HEK293 (cell line): ENCODE measurements at regions not wholly inside any gene's neighbourhood (a gene's known extent, or its start where the extent isn't known, plus 50 kb on each side); places are given as distances from the start of the nearest gene placed in this dataset.

Source experiments
- CTCF ChIA-PET: fragments of 350-600 bp; formaldehyde crosslinking; extraction: SDS; loops from one replicate; lab custom pipeline; 2021; ENCODE audit warnings: antibody characterized with exemption; lab: Yijun Ruan, JAX
- POLR2A ChIA-PET: fragments of 300-600 bp; formaldehyde crosslinking; extraction: SDS; loops from one replicate; lab custom pipeline; 2020; ENCODE audit warnings: antibody characterized with exemption, inconsistent platforms; lab: Yijun Ruan, JAX
- H3K27ac ChIP-seq: fragments of 200-500 bp; sonication (Bioruptor generic); 2 replicates; pipeline ENCODE4 v1.5.1; 2014; ENCODE audit warnings: low read depth, low read length, control low read depth, inconsistent platforms; ENCODE audit errors: extremely low read depth
- H3K36me3 ChIP-seq, 2 experiments: fragments of 200-500 bp in 1 of 2; sonication (Bioruptor generic) in 1 of 2; 1 replicate in 1 of 2; 2 replicates in 1 of 2; pipeline ENCODE4 v1.5.1; 2014 to 2017; ENCODE audit warnings: inconsistent platforms in 2 of 2, low read length in 2 of 2; ENCODE audit not compliant: control insufficient read depth in 2 of 2, insufficient read depth in 1 of 2
- H3K4me1 ChIP-seq: fragments of 200-500 bp; sonication (Bioruptor generic); 2 replicates; pipeline ENCODE4 v1.5.1; 2014; ENCODE audit warnings: mild to moderate bottlenecking, low read length, inconsistent platforms; ENCODE audit not compliant: control insufficient read depth, insufficient read depth
- H3K4me3 ChIP-seq: 2 replicates; pipeline ENCODE4 v1.5.1; 2011; ENCODE audit warnings: low read depth, mild to moderate bottlenecking, control low read depth, low read length, moderate library complexity
- H3K9me3 ChIP-seq: fragments of 200-500 bp; sonication (Bioruptor generic); 2 replicates; pipeline ENCODE4 v1.5.1; 2014; ENCODE audit warnings: low read depth, low read length, inconsistent platforms; ENCODE audit not compliant: control insufficient read depth, insufficient read depth
- GLI2 ChIP-seq: fragments of 450-650 bp; formaldehyde crosslinking; IDR thresholded peaks from 2 replicates; pipeline ENCODE4; 2017; ENCODE audit warnings: missing biosample characterization, missing genetic modification characterization, low read depth, borderline replicate concordance
- KLF16 ChIP-seq: fragments of 450-650 bp; formaldehyde crosslinking; IDR thresholded peaks from 2 replicates; pipeline ENCODE4 v1.5.1; 2017; ENCODE audit warnings: missing biosample characterization, missing genetic modification characterization
- SP3 ChIP-seq: fragments of 450-650 bp; formaldehyde crosslinking; IDR thresholded peaks from 2 replicates; pipeline ENCODE4 v1.5.1; 2016; ENCODE audit warnings: missing biosample characterization, missing genetic modification characterization
- TRIM28 ChIP-seq: IDR thresholded peaks from 2 replicates; pipeline ENCODE4 v1.6.1; 2011; ENCODE audit warnings: low read length, control low read depth, borderline replicate concordance
- ZBTB17 ChIP-seq: fragments of 450-650 bp; formaldehyde crosslinking; IDR thresholded peaks from 2 replicates; pipeline ENCODE4 v1.5.1; 2016; ENCODE audit warnings: missing biosample characterization, missing genetic modification characterization
- ZIC2 ChIP-seq: fragments of 450-650 bp; formaldehyde crosslinking; IDR thresholded peaks from 2 replicates; pipeline ENCODE4 v1.5.1; 2016; ENCODE audit warnings: missing biosample characterization, missing genetic modification characterization
- ZNF121 ChIP-seq: fragments of 450-650 bp; formaldehyde crosslinking; IDR thresholded peaks from 2 replicates; pipeline ENCODE4 v1.5.1; 2016; ENCODE audit warnings: missing biosample characterization, missing genetic modification characterization
- ZNF23 ChIP-seq: fragments of 450-650 bp; formaldehyde crosslinking; IDR thresholded peaks from 2 replicates; pipeline ENCODE4 v1.5.1; 2016; ENCODE audit warnings: missing biosample characterization, missing genetic modification characterization, borderline replicate concordance
- ZNF266 ChIP-seq: fragments of 450-650 bp; formaldehyde crosslinking; IDR thresholded peaks from 2 replicates; pipeline ENCODE4 v1.5.1; 2016; ENCODE audit warnings: missing biosample characterization, missing genetic modification characterization, low read depth
- ZNF335 ChIP-seq: fragments of 450-650 bp; formaldehyde crosslinking; conservative IDR thresholded peaks from 2 replicates; pipeline ENCODE4 v1.5.1; 2016; ENCODE audit warnings: missing biosample characterization, missing genetic modification characterization
- ZNF404 ChIP-seq: fragments of 450-650 bp; formaldehyde crosslinking; IDR thresholded peaks from 2 replicates; pipeline ENCODE4 v1.5.1; 2017; ENCODE audit warnings: missing biosample characterization, missing genetic modification characterization
- ZNF510 ChIP-seq: fragments of 450-650 bp; formaldehyde crosslinking; IDR thresholded peaks from 2 replicates; pipeline ENCODE4 v1.5.1; 2018; ENCODE audit warnings: mild to moderate bottlenecking, missing genetic modification characterization, missing biosample characterization; ENCODE audit not compliant: insufficient replicate concordance
- ZNF585B ChIP-seq: fragments of 450-650 bp; formaldehyde crosslinking; IDR thresholded peaks from 2 replicates; pipeline ENCODE4 v1.5.1; 2016; ENCODE audit warnings: missing biosample characterization, missing genetic modification characterization
- ZNF626 ChIP-seq: fragments of 450-650 bp; sonication (Bioruptor Pico); formaldehyde crosslinking; IDR thresholded peaks from 2 replicates; pipeline ENCODE4 v1.5.1; 2018; ENCODE audit warnings: missing biosample characterization, missing genetic modification characterization, inconsistent platforms
- ZNF670 ChIP-seq: fragments of 450-650 bp; formaldehyde crosslinking; IDR thresholded peaks from 2 replicates; pipeline ENCODE4 v1.5.1; 2016; ENCODE audit warnings: missing biosample characterization, missing genetic modification characterization, low read depth
- ZNF707 ChIP-seq: fragments of 450-650 bp; formaldehyde crosslinking; IDR thresholded peaks from 2 replicates; pipeline ENCODE4 v1.5.1; 2016; ENCODE audit warnings: missing biosample characterization, missing genetic modification characterization
- ZNF776 ChIP-seq: fragments of 450-650 bp; formaldehyde crosslinking; IDR thresholded peaks from 2 replicates; pipeline ENCODE4 v1.5.0; 2017; ENCODE audit warnings: missing biosample characterization, missing genetic modification characterization, borderline replicate concordance
- TF ChIP-seq, protein P1 (sequence below): fragments of 450-650 bp; formaldehyde crosslinking; IDR thresholded peaks from 2 replicates; pipeline ENCODE4 v1.5.0; 2017; ENCODE audit warnings: missing biosample characterization, missing genetic modification characterization, borderline replicate concordance
- TF ChIP-seq, protein P2 (sequence below): fragments of 450-650 bp; formaldehyde crosslinking; IDR thresholded peaks from 2 replicates; pipeline ENCODE4 v1.5.1; 2016; ENCODE audit warnings: missing biosample characterization, missing genetic modification characterization

GRCh38 chr2:38158378-38159118, 82.6 kb upstream of the CYP1B1 start:
- no peaks in the 10 kb centered on the region for H3K9me3 ChIP-seq
- no peak for TF ChIP-seq ZNF776 (tag by site-specific recombination)
- TF ChIP-seq, protein P1, sequence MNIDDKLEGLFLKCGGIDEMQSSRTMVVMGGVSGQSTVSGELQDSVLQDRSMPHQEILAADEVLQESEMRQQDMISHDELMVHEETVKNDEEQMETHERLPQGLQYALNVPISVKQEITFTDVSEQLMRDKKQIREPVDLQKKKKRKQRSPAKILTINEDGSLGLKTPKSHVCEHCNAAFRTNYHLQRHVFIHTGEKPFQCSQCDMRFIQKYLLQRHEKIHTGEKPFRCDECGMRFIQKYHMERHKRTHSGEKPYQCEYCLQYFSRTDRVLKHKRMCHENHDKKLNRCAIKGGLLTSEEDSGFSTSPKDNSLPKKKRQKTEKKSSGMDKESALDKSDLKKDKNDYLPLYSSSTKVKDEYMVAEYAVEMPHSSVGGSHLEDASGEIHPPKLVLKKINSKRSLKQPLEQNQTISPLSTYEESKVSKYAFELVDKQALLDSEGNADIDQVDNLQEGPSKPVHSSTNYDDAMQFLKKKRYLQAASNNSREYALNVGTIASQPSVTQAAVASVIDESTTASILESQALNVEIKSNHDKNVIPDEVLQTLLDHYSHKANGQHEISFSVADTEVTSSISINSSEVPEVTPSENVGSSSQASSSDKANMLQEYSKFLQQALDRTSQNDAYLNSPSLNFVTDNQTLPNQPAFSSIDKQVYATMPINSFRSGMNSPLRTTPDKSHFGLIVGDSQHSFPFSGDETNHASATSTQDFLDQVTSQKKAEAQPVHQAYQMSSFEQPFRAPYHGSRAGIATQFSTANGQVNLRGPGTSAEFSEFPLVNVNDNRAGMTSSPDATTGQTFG (tag by site-specific recombination), result no peak
- TF ChIP-seq SP3 (tag by site-specific recombination), result no peak
- TF ChIP-seq ZNF670 (tag by site-specific recombination), result no peak
- TF ChIP-seq GLI2 (tag by site-specific recombination), result no peak
- TF ChIP-seq ZNF626, result no peak
- TF ChIP-seq ZNF335 (tag by site-specific recombination), result no peak
- ChIA-PET POLR2A (no interaction called here), CTCF (interaction anchor here (0.7 to 1.2 kb wide), 4 partner anchors 9 to 440 kb away, joined by 3 to 4 read pairs (median 3); no protein-coding TSS in a partner anchor)
- no peak overlapping the region for H3K4me3 ChIP-seq
- H3K36me3 ChIP-seq, result no peaks in the 10 kb centered on the region
- H3K4me1 ChIP-seq, result peaks cover 3% of the 10 kb centered on the region; the same call in 1 of the 2 replicates
- no peak overlapping the region for H3K27ac ChIP-seq

GRCh38 chr2:38156436-38156835, 80.5 kb upstream of the CYP1B1 start:
- H3K9me3 ChIP-seq, result no peaks in the 10 kb centered on the region
- TF ChIP-seq ZNF626 (no peak), ZNF510 (tag by site-specific recombination) (peak; percentile 97)
- ChIA-PET CTCF (interaction anchor here (0.7 kb wide), 1 partner anchor 31 kb away, joined by 3 read pairs; no protein-coding TSS in a partner anchor), POLR2A (interaction anchor here (0.6 to 1.0 kb wide), 2 partner anchors 118 to 595 kb away, joined by 3 to 6 read pairs; partner anchors contain the start of gene SRSF7)
- H3K4me3 ChIP-seq, result no peak overlapping the region
- no peaks in the 10 kb centered on the region for H3K36me3 ChIP-seq
- no peak overlapping the region for H3K27ac ChIP-seq
- 0 out of 2 replicates have a peak, but pooled peaks cover 3% of the 10 kb centered on the region for H3K4me1 ChIP-seq

- no peak overlapping the region for H3K27ac ChIP-seq
- ChIA-PET POLR2A (no interaction called here), CTCF (no interaction called here)
- H3K4me1 ChIP-seq, result 0 out of 2 replicates have a peak, but pooled peaks cover 3% of the 10 kb centered on the region
- no peaks in the 10 kb centered on the region for H3K9me3 ChIP-seq
- no peak for TF ChIP-seq ZNF707
- TF ChIP-seq ZNF266 (tag by site-specific recombination), result no peak
- no peak for TF ChIP-seq ZNF585B (tag by site-specific recombination)
- TF ChIP-seq ZNF121, result no peak
- no peak for TF ChIP-seq ZNF23 (tag by site-specific recombination)
- no peak for TF ChIP-seq ZNF404 (tag by site-specific recombination)
- no peak for TF ChIP-seq KLF16 (tag by site-specific recombination)
- no peak for TF ChIP-seq TRIM28
- no peaks in the 10 kb centered on the region for H3K36me3 ChIP-seq
- H3K4me3 ChIP-seq, result no peak overlapping the region
These were observed 79.1 kb upstream of the CYP1B1 start for GRCh38 chr2:38155015-38155414.

- Histone ChIP-seq H3K9me3 (no peaks in the 10 kb centered on the region), H3K4me1 (0 out of 2 replicates have a peak, but pooled peaks cover 3% of the 10 kb centered on the region), H3K36me3 (no peaks in the 10 kb centered on the region), H3K4me3 (no peak overlapping the region), H3K27ac (no peak overlapping the region)
- POLR2A ChIA-PET, result no interaction called here
- CTCF ChIA-PET, result no interaction called here
- TF ChIP-seq ZIC2 (peak; percentile 56; the same call in 1 of the 2 replicates), ZBTB17 (peak; percentile 62)
- TF ChIP-seq, protein P2, sequence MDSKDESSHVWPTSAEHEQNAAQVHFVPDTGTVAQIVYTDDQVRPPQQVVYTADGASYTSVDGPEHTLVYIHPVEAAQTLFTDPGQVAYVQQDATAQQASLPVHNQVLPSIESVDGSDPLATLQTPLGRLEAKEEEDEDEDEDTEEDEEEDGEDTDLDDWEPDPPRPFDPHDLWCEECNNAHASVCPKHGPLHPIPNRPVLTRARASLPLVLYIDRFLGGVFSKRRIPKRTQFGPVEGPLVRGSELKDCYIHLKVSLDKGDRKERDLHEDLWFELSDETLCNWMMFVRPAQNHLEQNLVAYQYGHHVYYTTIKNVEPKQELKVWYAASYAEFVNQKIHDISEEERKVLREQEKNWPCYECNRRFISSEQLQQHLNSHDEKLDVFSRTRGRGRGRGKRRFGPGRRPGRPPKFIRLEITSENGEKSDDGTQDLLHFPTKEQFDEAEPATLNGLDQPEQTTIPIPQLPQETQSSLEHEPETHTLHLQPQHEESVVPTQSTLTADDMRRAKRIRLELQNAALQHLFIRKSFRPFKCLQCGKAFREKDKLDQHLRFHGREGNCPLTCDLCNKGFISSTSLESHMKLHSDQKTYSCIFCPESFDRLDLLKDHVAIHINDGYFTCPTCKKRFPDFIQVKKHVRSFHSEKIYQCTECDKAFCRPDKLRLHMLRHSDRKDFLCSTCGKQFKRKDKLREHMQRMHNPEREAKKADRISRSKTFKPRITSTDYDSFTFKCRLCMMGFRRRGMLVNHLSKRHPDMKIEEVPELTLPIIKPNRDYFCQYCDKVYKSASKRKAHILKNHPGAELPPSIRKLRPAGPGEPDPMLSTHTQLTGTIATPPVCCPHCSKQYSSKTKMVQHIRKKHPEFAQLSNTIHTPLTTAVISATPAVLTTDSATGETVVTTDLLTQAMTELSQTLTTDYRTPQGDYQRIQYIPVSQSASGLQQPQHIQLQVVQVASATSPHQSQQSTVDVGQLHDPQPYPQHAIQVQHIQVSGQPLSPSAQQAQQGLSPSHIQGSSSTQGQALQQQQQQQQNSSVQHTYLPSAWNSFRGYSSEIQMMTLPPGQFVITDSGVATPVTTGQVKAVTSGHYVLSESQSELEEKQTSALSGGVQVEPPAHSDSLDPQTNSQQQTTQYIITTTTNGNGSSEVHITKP (tag by site-specific recombination), result no peak
These were observed 78.4 kb upstream of the CYP1B1 start for GRCh38 chr2:38154395-38154794.
